ENCODE measurements at regions not wholly inside any gene's neighbourhood (a gene's known extent, or its start where the extent isn't known, plus 50 kb on each side); places are given as distances from the start of the nearest gene placed in this dataset.
"Not testable (repeated sequence)": the region's sequence is repeated elsewhere in the genome, so short reads cannot be mapped to it uniquely, and the experiment has no call there.

- H3K9me2 ChIP-seq (replicated peaks; ENCODE audit: low read depth, low read length); H3K9ac ChIP-seq (ENCODE audit: low read depth, low read length, poor library complexity, severe bottlenecking); H3K27me3 ChIP-seq (ENCODE audit: insufficient read depth, low read length, poor library complexity, severe bottlenecking); H3K4me1 ChIP-seq (ENCODE audit: insufficient read depth, low read length, poor library complexity, severe bottlenecking); H3K36me3 ChIP-seq (ENCODE audit: insufficient read depth, low read length); H3F3A ChIP-seq (ENCODE audit: low read depth); H4K20me1 ChIP-seq (ENCODE audit: insufficient read depth, low read length, poor library complexity, severe bottlenecking); H2AFZ ChIP-seq (ENCODE audit: low read length); H3K4me3 ChIP-seq (ENCODE audit: low read length, poor library complexity, severe bottlenecking); H3K79me2 ChIP-seq (ENCODE audit: insufficient read depth, low read length); H3K9me3 ChIP-seq (ENCODE audit: insufficient read depth, low read depth, low read length); H3K4me2 ChIP-seq (ENCODE audit: low read depth, low read length, poor library complexity, severe bottlenecking): not testable (repeated sequence)
These were observed 93.5 kb upstream of the LPCAT1 start for GRCh38 chr5:1617236-1617755.

GRCh38 chr5:1613515-1613914 lies 89.8 kb upstream of the LPCAT1 start:
- not testable (repeated sequence) for H3K27me3 ChIP-seq (ENCODE audit: insufficient read depth, low read length, poor library complexity, severe bottlenecking); H3F3A ChIP-seq (ENCODE audit: low read depth); H3K9me3 ChIP-seq (ENCODE audit: insufficient read depth, low read depth, low read length); H3K79me2 ChIP-seq (ENCODE audit: insufficient read depth, low read length); H2AFZ ChIP-seq (ENCODE audit: low read length); H3K4me3 ChIP-seq (ENCODE audit: low read length, poor library complexity, severe bottlenecking); H3K36me3 ChIP-seq (ENCODE audit: insufficient read depth, low read length); H4K20me1 ChIP-seq (ENCODE audit: insufficient read depth, low read length, poor library complexity, severe bottlenecking); H3K4me1 ChIP-seq (ENCODE audit: insufficient read depth, low read length, poor library complexity, severe bottlenecking); H3K4me2 ChIP-seq (ENCODE audit: low read depth, low read length, poor library complexity, severe bottlenecking); H3K9ac ChIP-seq (ENCODE audit: low read depth, low read length, poor library complexity, severe bottlenecking); H3K9me2 ChIP-seq (replicated peaks; ENCODE audit: low read depth, low read length)

- H3K27me3 ChIP-seq (ENCODE audit: insufficient read depth, low read length, poor library complexity, severe bottlenecking); H2AFZ ChIP-seq (ENCODE audit: low read length); H3K79me2 ChIP-seq (ENCODE audit: insufficient read depth, low read length); H3K36me3 ChIP-seq (ENCODE audit: insufficient read depth, low read length); H4K20me1 ChIP-seq (ENCODE audit: insufficient read depth, low read length, poor library complexity, severe bottlenecking); H3K4me2 ChIP-seq (ENCODE audit: low read depth, low read length, poor library complexity, severe bottlenecking); H3K9ac ChIP-seq (ENCODE audit: low read depth, low read length, poor library complexity, severe bottlenecking); H3K4me1 ChIP-seq (ENCODE audit: insufficient read depth, low read length, poor library complexity, severe bottlenecking); H3K9me3 ChIP-seq (ENCODE audit: insufficient read depth, low read depth, low read length); H3F3A ChIP-seq (ENCODE audit: low read depth); H3K9me2 ChIP-seq (replicated peaks; ENCODE audit: low read depth, low read length); H3K4me3 ChIP-seq (ENCODE audit: low read length, poor library complexity, severe bottlenecking): not testable (repeated sequence)
These were observed 86.8 kb upstream of the LPCAT1 start for GRCh38 chr5:1610526-1610925.

- H3K4me1 ChIP-seq (ENCODE audit: insufficient read depth, low read length, poor library complexity, severe bottlenecking); H3K79me2 ChIP-seq (ENCODE audit: insufficient read depth, low read length); H3K9me2 ChIP-seq (replicated peaks; ENCODE audit: low read depth, low read length); H2AFZ ChIP-seq (ENCODE audit: low read length); H3K9ac ChIP-seq (ENCODE audit: low read depth, low read length, poor library complexity, severe bottlenecking); H3K27me3 ChIP-seq (ENCODE audit: insufficient read depth, low read length, poor library complexity, severe bottlenecking); H3F3A ChIP-seq (ENCODE audit: low read depth); H3K4me2 ChIP-seq (ENCODE audit: low read depth, low read length, poor library complexity, severe bottlenecking); H3K4me3 ChIP-seq (ENCODE audit: low read length, poor library complexity, severe bottlenecking); H3K9me3 ChIP-seq (ENCODE audit: insufficient read depth, low read depth, low read length); H4K20me1 ChIP-seq (ENCODE audit: insufficient read depth, low read length, poor library complexity, severe bottlenecking); H3K36me3 ChIP-seq (ENCODE audit: insufficient read depth, low read length): not testable (repeated sequence)
These were observed 85.4 kb upstream of the LPCAT1 start for GRCh38 chr5:1609111-1609510.

DNA sequence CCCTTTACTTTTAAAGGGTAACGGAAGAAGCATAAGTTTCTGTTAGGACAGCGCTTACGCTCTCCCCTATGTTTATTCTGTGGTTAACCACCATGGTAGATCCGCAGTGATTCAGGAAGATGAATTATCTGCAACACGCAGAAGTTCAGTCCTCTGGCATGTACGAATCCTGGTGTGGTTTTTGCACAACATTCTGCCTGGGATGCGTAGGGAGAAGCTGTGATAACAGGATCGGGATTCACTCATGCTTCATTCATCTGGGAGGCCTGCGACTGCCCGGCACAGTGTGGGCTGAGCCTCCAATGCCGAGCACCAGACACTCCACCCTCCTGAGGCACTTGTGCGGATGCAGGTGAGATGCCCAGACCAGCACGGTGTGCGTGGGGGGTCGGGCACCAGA lies 84.6 kb upstream of the LPCAT1 start:
- not testable (repeated sequence) for H3F3A ChIP-seq (ENCODE audit: low read depth); H4K20me1 ChIP-seq (ENCODE audit: insufficient read depth, low read length, poor library complexity, severe bottlenecking); H3K9me2 ChIP-seq (replicated peaks; ENCODE audit: low read depth, low read length); H3K79me2 ChIP-seq (ENCODE audit: insufficient read depth, low read length); H3K4me1 ChIP-seq (ENCODE audit: insufficient read depth, low read length, poor library complexity, severe bottlenecking); H3K27me3 ChIP-seq (ENCODE audit: insufficient read depth, low read length, poor library complexity, severe bottlenecking); H3K9ac ChIP-seq (ENCODE audit: low read depth, low read length, poor library complexity, severe bottlenecking); H3K4me2 ChIP-seq (ENCODE audit: low read depth, low read length, poor library complexity, severe bottlenecking); H3K36me3 ChIP-seq (ENCODE audit: insufficient read depth, low read length); H2AFZ ChIP-seq (ENCODE audit: low read length); H3K9me3 ChIP-seq (ENCODE audit: insufficient read depth, low read depth, low read length); H3K4me3 ChIP-seq (ENCODE audit: low read length, poor library complexity, severe bottlenecking)

DNA sequence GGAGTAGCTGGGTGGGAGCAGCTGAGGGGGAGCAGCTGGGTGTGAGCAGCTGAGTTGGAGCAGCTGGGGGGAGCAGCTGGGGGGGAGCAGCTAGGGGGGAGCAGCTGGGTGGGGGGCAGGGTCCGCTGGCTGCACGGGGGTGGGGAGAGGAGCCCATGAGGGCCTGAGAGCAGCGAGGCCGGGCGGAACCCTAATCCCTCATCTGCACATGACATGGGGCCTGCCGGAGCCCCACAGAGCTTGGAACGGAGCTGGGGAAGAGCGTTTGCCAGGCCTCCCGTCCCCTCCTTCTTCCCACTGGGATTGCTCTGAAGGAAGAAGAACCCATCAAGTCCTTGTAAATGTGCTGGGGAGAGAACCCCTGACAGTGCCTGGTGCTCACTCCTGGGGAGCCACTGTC lies 83.2 kb upstream of the LPCAT1 start:
- H3K4me3 ChIP-seq (ENCODE audit: low read length, poor library complexity, severe bottlenecking); H3K4me2 ChIP-seq (ENCODE audit: low read depth, low read length, poor library complexity, severe bottlenecking); H3K9me2 ChIP-seq (replicated peaks; ENCODE audit: low read depth, low read length); H3F3A ChIP-seq (ENCODE audit: low read depth); H3K9me3 ChIP-seq (ENCODE audit: insufficient read depth, low read depth, low read length); H3K79me2 ChIP-seq (ENCODE audit: insufficient read depth, low read length); H3K9ac ChIP-seq (ENCODE audit: low read depth, low read length, poor library complexity, severe bottlenecking); H4K20me1 ChIP-seq (ENCODE audit: insufficient read depth, low read length, poor library complexity, severe bottlenecking); H3K36me3 ChIP-seq (ENCODE audit: insufficient read depth, low read length); H3K27me3 ChIP-seq (ENCODE audit: insufficient read depth, low read length, poor library complexity, severe bottlenecking); H2AFZ ChIP-seq (ENCODE audit: low read length); H3K4me1 ChIP-seq (ENCODE audit: insufficient read depth, low read length, poor library complexity, severe bottlenecking): not testable (repeated sequence)

GRCh38 chr5:1603916-1604315 lies 80.2 kb upstream of the LPCAT1 start:
- not testable (repeated sequence) for H4K20me1 ChIP-seq (ENCODE audit: insufficient read depth, low read length, poor library complexity, severe bottlenecking); H3K27me3 ChIP-seq (ENCODE audit: insufficient read depth, low read length, poor library complexity, severe bottlenecking); H3K4me1 ChIP-seq (ENCODE audit: insufficient read depth, low read length, poor library complexity, severe bottlenecking); H3K4me2 ChIP-seq (ENCODE audit: low read depth, low read length, poor library complexity, severe bottlenecking); H3K9ac ChIP-seq (ENCODE audit: low read depth, low read length, poor library complexity, severe bottlenecking); H3K36me3 ChIP-seq (ENCODE audit: insufficient read depth, low read length); H3F3A ChIP-seq (ENCODE audit: low read depth); H2AFZ ChIP-seq (ENCODE audit: low read length); H3K9me3 ChIP-seq (ENCODE audit: insufficient read depth, low read depth, low read length); H3K79me2 ChIP-seq (ENCODE audit: insufficient read depth, low read length); H3K9me2 ChIP-seq (replicated peaks; ENCODE audit: low read depth, low read length); H3K4me3 ChIP-seq (ENCODE audit: low read length, poor library complexity, severe bottlenecking)
